CD4-positive, alpha-beta T cell treated with Interleukin-17A for 1 hour (primary cell): ENCODE measurements at regions not wholly inside any gene's neighbourhood (a gene's known extent, or its start where the extent isn't known, plus 50 kb on each side); places are given as distances from the start of the nearest gene placed in this dataset.

Source experiments
- DNase-seq: peaks from one replicate; pipeline ENCODE4 v3.0.0-alpha.2; 2020

DNA sequence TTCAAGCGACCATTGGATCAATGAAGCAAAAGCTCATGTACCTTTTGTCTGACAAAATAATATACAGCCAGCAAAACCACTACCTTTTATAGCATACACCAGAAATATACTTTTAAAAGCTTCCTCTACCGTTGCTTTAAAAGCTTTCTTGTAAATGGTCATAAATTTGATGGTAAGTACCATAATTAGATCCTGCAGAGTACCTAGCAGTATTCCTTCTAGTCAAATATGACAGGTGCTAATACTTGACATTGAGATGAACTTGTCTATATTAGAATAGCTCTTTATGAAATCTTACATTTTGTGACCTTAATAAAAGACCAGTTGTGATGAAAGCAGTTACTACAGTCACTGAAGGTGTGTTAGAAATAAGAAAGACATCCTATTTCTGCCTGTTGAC is 340.5 kb upstream of the ANO3 start:
- DNase-seq, result no peak

DNA sequence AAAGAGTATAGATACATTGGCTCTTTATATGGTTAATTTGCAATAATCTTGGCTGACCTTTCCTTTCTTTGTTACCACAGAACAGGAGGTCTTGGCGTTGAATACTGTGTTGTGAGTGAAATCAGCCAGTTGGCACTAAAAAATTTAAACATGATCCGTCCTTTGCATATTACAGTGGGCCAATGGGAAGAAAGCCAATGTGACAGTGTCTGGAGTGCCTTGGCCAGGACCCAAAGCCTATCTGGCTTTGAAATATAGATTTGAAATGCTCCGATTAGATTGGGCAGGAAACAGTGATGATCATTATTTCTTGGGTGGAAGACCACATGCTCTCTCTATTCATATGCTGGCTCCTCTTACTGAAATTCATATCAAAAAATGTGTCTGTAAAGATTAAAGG is 339.6 kb upstream of the ANO3 start:
- DNase-seq, result no peak

DNA sequence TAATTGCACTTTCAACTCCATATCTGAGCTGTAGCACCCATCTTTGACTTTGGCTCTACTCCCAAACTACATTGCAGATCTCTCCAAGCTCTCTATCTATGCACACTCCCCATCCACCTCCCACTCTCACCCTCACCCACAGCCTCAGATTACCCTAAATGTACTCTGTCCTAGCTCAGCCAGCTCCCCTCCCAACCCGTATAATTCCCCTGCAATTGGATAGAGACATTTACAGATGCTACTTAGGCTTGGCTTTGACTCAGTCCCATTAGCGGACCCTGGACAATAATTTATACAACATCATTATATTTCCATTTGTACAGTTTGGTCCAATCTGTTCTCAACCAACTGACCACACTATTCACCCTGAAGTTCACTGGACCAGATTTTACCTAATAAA is 338.9 kb upstream of the ANO3 start:
- DNase-seq, result no peak

DNA sequence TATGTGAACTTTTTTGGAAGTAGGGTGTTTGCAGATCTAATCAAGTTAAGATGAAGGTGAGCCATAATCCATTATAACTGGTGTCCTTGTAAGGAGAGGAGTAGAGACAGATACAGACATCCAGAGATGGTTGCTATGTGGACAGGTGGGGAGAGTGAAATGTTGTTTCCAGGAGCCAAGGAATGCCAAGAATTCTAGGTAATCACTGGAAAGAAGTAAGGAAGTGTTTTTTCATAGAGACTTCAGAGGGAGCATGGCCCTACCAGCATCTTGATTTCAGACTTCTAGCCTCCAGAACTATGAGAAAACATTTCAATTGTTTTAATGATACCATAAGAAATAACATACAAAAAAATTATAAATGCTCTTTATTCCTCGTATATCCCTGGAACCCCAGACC is 320.5 kb upstream of the ANO3 start:
- DNase-seq, result no peak

DNA sequence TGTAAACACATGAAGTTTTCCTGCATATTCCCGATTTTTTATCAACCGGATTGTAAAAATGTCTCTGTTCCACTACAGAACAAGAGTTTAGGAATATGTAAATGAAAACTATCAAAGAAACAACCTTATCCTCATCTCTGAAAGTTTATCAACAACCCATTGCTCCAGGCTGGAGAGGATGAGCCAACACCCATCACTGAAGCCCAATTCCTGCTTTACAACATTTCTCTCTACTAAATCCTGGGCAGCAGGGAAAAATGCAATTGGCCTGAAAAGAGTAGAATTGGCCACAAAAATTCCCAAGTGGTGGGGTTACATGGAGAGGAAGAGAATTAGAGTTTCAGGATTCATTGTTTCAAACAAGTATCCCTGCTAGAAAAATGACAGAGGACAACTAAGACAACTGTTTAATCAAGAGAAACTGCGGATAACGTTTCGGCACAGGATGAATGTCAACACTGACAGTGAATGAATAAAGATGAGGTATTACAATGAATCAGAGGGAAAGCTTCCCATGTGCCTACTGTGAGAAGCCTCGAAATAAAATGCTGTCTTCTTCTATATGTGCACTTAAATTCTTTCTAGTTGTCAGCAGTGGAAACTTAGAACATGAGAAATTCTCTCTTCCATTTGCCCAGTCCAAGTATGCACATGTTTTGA is 317.3 kb upstream of the ANO3 start:
- DNase-seq, result no peak

DNA sequence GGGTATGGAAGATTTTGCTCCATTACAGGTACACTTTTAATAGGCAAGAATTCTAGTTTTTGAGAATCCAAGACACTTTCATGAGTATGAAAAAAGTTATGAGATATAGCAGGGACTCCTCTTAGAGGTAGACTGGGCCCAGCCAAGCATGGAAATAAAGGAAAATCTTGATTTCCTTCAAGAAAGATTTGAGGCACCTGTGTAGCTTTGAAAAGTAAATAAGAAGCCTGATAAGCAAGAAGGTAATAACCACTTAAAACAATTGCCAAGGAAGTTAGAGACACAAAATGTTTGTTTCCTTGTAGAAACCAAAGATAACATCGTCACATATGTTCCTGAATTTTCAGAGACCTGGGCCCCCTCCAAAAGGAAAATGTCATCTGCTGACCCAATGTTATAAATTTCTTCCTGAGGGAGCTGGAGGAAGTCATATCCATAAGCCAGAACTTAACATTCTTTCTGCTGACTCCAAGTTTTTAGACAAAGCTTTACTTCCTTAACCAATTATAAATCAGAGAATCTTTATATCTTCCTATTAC is 314.5 kb upstream of the ANO3 start:
- DNase-seq, result no peak

DNA sequence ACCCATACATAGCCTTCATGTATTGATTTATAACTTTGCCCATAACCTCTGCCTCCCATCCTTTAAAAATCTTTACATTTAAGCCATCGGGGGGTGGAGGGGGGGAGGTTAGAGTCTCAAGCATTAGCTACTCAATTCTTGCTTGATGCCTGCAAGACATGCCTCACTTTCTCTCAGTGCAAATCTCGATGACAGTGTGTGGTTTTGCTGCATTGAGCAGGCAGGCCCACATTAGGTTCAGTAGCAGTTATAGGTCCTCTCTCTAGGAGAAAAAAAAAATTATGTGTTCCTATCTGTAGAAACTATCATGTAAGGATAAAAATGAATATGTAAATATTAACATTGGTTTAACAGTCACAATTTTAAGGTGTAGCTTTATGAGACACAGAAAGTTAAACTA is 314.0 kb upstream of the ANO3 start:
- DNase-seq, result no peak

DNA sequence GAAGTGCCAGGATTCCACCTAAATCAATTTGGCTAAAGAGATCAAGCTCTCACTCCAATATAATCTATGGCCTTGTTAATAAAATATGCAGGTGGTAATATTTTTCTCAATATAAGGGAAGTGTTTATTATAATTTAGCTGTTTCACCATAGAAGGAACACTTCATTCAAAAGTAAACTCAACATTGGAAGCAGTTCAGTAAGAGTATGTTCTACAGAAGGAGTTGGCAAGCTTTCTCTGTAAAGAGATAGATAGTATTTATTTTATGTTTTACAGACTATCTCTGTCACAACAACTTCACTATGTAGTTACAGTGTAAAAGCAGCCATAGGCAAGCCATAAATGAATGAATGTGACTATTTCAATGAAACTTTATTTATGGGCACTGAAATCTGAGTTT is 313.6 kb upstream of the ANO3 start:
- DNase-seq, result no peak

DNA sequence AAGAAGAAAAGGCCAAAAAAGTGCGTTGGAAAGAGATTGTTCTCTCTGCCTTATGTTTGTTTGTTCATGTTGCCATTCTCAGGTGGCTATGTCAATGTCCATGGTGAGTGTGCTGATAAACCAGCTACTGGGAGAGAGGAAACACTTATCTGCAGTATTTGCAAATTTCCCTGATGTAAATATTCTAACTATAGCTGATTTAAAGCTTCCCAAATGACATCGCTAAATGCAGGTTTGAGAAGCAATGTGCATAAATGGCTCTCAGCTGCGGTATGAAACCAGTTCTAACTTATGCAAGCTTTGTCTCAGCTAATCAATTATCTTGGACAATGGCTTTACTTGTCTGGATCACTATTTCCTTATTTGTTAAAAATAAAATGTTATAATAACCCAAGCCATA is 312.5 kb upstream of the ANO3 start:
- no peak for DNase-seq

DNA sequence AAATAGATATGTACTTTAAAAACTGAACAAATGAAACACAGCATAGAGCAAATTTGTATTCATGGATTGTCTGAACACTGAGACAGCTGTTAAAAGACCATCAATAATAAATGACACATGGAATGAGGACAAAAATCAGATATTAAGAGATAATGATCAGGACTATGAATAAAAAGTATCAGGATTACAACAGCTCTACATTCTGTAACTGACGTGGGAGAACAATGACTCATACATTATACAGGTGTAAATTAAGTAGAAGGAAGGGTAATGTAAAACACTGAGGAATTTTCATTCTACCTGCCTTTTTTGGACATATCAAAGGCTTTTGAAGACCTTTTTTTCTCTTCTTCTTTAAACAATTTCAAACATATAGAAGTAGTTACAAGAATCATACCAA is 310.9 kb upstream of the ANO3 start:
- no peak for DNase-seq

DNA sequence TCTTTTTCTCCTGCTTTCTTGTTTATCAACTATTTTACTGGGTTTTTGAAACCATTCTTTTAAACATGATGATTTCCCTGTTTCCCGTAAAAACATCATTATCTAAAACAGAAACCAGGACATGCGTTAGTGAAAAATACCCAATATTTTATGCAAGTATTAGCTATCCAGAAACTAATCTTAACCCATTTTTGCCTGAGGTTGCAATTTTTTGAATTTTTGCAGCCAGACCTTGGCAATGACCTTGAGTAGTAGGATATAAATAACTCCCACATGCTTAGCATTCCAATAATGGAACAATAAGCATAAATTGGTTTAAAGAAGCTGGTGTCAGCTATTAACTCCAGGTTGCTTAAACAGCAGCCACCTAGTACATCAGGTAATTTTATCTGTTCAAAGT is 308.9 kb upstream of the ANO3 start:
- DNase-seq, result no peak

DNA sequence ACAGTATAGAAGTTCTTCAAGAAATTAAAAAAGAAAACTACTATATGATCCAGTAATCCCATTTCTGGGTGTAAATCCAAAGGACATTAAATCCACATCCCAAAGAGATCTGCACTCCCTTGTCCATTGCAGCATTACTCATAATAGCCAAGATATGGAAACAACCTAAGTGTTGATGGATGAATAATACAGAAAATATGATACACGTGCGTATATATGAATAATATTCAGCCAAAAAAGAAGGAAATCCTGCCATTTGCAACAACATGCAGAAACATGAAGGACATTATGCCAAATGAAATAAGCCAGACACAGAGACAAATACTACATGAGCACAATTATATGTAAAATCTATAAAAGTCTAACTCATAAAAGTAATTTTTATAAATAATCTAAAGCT is 306.3 kb upstream of the ANO3 start:
- no peak for DNase-seq

DNA sequence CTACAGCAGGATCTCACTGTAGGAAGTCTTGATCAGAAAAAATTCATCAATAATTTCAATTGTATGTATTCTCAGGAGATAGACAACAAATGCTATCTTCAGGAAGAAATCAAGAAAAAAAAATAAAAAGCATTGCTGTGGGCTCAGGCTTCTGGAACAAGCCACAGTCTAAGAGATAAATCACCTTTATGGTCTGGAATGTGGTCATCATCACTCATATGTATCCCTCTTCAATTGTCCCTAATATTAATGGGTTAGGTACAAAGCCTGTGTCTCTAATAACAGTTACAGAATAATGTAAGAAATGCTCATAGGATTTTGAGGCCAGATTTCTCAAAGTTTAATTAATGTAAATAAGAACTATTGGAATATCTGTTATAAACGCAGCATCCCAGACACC is 305.9 kb upstream of the ANO3 start:
- DNase-seq, result no peak

DNA sequence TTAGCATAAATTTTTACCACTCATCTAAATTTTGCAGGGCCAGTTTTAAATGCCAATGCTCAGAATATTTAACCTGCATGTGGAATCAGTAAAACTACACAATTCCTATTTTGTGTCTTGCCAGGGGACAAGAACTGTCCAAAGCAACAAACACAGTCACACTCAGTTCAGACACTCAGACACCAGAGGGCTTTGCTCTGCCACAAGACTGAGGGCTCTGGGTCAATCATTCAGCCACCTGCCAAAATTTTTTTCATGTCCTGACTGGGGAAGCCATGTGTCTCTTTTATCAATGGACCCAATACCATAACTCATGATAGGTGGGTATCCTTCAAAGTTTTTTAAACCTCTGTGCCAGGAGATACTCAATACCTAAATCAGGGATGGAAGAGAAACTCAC is 304.0 kb upstream of the ANO3 start:
- DNase-seq, result no peak

DNA sequence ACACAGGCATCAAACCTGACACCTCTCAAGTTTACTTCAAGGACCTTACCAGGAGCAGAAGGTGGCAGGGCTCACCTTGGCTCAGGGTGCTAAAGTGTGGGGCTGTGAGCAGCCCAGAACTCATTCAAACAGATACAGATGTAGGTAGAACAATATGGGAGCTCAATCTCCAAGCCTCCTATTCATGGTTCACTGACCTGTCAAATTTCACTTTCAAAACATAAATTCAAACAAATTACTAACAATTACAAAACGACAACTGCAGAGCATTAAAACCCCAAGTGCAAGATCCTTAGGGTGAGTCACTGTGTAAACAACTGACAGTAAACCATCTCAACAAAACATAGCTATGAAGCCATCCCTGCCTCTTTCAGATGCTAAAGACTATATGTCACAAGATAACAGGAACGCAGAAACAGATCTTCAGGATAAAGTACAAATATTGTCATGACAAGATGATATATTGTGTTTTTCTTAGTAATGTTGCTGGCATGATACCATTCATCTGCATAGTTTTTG is 303.5 kb upstream of the ANO3 start:
- DNase-seq, result no peak

DNA sequence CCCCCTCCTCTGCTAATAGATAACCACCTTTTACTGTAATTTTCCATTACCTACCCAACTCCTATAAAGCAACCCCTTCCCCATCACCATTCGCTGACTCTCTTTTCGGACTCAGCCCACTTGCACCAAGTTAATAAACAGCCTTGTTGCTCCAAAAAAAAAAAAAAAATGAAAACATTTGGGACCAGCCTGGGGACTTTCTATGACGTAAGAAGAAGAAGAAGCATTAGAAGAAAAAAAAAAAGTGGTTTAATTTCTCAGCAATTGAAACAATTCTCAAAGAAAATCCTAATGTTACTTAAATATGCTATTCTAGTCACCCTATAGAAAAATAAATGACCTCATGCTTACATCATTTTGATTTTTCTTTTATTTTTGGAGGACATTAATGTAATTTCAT is 301.5 kb upstream of the ANO3 start:
- DNase-seq, result no peak

DNA sequence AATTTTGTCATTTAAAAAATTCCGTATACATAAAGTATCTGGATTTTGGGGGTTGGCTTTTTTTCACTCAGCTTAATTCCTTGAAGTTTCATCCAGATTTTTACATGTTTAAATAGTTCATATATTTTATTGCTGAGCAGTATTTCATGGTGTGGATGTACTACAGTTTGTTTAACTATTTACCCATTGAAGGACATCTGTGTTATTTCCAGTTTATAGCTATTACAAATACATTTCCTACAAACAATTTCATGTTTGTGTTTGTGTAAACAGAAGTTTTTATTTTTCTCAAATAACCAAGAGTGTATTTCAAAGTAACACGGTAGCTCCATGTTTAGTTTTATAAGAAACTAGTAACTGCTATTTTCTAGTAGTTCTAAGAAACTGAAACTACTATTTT is 299.7 kb upstream of the ANO3 start:
- no peak for DNase-seq

DNA sequence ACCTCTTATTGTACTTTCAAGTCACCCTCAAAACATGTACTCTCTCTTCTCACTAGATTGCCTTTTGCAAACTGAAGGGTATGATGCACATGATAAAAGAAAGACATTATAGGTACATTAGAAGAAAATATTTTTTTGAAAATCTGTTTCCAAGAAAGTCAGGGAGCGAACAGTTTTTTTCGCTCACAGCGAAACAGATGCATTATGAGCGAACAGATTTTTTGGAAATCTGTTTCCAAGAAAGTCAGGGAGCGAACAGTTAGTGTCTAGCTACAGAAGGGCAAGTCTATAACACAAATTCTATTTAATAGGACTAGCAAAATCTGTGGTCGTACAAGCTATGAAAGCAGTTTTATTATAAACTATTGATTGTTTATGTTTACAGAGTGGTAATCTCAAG is 296.2 kb upstream of the ANO3 start:
- DNase-seq, result no peak

DNA sequence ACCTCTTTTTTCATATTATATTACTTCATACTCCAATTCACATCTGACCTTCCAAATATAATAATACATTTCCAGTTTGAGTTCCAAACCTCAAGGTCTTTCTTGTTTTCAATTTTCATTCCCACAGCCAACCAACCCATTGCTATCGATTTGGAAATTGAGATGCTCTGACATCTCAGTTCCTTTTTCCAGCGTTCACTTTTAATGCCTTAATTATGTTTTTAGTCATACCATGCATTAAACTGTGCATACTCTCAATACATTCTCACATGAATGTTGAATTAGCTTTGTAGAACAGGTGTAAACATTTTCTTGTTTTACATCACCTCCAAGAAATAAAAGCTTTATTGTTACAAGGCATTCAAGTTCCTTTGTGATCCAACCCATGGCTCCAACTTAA is 294.2 kb upstream of the ANO3 start:
- DNase-seq, result no peak

DNA sequence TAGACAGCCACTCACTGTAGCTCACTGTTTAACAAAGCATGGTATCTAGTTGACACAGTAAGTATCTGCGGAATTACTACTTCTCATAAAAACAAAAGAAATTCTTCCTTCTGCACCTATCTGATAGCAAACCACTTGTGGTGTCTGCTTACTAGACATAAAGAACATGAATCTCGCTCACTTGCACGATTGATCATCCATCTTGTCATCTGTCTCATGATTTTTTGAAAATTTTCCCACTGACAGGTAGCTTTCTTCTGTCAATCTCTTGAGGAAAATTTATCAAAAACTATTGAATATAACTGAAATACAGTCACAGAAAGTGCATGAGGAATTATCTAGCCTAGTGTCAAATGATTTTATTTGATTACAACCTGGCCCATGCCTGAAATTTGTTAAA is 291.6 kb upstream of the ANO3 start:
- DNase-seq, result no peak

DNA sequence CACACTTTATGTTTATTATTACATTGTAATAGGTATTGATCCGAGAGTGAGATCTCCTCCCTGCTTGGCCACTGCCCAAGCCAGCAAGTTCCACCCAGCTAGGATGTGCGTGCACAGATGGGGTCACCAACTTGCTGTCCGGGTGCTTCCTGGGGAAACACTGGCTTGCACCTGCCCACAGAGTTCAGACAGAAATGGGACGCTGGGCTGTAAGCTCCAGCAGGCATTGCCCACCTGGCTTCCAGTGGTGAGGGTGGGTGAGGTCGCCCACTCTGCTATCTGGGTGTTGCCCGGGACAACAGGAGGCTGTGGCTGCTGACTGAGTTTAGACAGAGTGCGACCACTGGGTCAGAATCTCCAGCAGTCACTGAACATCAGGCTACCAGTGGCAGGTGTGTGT is 289.8 kb upstream of the ANO3 start:
- DNase-seq, result no peak

DNA sequence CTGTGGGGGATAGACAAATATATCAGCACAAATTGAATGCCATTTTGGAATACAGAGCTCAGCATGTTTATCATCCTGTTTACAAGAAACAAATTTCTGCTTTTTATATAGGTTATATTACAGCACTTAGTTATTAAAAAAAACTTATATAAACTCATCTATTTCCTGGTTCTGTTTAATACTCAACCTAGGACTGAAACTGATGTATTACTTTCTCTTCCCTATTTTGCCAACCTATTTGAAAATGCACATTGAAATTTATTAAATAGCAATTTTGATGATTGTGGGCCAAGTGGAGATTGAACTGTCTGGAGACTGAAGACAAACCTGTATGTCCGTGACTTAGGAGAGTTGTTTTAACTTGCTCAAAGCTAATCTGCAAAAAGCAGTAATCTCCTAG is 288.3 kb upstream of the ANO3 start:
- DNase-seq, result no peak

DNA sequence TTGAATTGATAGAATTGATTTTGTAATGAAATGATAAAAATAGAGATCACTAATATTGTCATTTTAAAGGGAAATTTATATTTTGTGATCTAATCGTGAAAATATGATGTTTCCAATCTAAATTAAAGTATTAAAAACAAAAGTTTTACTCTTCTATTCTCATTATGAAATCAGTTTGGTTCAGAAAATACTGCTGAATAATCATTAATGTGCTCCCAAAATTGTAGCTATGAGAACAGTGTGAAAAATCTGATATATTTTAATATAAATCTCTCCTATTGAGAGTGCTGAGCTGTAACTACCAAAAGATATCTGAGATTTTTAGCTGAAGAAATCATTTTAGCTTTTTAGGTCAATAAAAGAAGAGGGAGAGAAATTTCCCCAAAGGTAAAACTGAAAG is 287.5 kb upstream of the ANO3 start:
- DNase-seq, result no peak

DNA sequence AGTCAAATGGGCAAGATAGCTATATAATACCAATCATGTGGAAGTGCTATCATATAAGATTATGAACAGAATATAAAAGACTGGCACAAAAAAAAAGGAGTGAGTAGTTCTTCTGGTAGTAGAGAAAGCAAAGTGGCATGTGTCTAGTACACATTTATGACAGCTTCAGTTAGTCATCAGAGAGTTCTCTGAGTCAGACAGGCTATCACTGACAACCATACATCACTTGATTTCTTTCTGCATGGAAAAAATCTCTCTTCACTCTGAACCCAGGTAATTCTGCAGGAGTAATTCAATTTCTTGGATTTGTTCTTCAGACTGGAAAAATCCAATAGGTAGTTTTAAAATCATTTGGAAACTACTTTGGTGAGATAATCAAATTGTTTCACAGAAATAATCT is 286.8 kb upstream of the ANO3 start:
- DNase-seq, result no peak

DNA sequence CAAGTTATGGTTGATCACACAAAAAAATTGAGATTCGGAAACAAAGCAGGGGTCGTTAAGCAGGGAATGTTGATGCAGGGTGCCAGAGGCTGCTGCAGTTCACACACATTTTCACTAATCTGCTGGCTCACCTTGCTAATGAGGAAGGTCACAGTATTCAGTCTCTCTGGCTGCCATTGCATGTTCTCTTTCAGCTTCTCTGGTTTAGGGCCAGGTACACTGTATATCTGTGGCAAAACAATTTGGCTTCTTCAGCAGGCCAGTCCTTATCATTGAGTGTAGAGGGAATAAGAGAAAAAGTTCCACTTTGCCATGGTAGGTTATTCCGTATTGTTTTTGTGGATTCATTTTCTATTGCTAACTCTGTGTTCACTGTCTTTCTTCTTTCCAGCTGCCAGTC is 283.7 kb upstream of the ANO3 start:
- no peak for DNase-seq

DNA sequence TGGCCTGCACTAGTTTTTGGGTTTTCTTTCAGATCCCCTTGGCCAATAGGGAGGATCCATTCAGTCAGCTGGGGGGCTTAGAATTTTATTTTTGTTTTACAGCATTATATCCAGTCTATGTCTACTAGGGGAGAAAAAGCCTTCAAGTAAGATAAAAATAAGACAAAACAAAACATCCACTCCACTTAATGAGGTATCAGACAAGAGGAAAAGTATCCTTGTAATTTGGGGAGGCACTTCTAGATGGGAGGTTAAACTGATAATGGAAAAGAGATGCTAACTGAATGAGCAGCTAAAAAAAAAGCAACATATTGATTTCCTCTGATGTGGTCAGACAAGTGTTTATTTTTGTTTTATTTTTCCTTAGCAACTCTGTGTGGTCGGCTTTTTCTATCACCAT is 278.0 kb upstream of the ANO3 start:
- no peak for DNase-seq
